HG02623 (cell line): ENCODE measurements at regions not wholly inside any gene's neighbourhood (a gene's known extent, or its start where the extent isn't known, plus 50 kb on each side); places are given as distances from the start of the nearest gene placed in this dataset.

Source experiments
- ATAC-seq: cut with Tn5 transposase; IDR thresholded peaks from one replicate; pipeline ENCODE4 v1.9.1; 2021; ENCODE audit warnings: moderate library complexity; ENCODE audit not compliant: unreplicated experiment

DNA sequence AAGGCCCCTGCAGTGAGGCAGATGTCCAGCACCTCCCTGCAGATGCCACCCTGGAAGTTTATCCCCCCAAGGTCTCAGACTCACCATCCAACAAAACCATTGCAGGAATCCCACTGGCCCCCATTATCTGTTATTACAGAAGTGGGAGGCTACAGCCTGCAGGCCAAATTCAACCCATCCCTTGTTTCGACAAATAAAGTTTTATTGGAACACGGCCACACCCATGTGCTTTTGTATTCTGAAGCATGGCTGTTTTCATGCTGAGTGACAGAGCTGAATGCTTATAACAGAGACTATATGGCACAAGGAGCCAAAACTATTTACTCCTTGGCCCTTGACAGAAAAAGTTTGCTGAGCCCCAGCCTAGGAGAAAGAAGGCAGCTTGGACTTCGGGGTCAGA is 428.8 kb downstream of the CDK5RAP2 start:
- no peak for ATAC-seq

DNA sequence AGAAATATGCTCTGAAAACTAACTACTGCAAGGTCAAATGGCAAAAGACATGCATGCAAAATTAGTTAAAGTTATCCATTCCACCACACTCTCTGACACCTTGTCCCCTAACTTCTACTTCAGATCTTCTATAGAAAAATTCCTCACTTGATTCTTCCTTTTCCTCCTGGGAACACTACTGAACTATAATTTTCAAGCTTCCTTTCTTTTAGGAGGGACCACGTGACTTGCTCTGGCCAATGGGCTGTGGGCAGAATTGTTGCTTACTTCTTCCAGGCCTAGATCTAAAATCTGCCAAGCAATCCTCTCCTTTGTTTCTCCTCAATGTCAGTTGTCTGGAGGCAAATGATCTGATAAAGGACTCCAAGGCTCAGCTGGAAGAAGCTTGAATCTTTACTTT is 441.0 kb downstream of the CDK5RAP2 start:
- no peak for ATAC-seq

DNA sequence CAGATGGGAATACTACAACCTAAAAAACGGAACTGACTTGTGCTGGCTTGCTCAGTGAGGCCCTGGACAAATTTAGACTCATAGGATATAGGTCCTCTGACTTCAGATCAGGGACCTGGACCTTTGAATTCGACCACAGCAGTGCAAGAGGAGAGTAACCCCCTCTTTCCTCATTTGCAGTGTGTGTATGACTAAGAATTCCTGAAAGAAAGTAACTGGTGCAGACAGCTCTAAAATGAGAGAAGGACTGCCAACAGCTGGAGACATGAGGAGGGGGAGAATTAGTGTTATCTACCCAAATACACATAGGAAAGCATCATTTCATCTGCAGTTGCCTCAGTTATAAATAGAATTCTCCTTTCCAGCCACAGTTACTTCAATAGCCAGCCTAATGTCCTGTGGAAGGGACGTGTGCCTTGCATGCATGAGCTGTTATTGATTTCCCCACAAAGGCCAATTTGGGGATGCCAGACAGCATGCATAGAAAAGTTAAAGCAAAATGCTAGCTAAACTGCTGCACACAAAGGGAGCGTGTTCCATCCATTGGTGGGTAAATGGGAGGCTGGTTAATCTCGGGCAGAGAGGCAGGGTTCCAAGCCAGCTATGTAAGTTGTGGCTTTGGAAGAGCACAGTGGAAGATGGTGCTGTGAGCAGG is 442.7 kb downstream of the CDK5RAP2 start:
- no peak for ATAC-seq

DNA sequence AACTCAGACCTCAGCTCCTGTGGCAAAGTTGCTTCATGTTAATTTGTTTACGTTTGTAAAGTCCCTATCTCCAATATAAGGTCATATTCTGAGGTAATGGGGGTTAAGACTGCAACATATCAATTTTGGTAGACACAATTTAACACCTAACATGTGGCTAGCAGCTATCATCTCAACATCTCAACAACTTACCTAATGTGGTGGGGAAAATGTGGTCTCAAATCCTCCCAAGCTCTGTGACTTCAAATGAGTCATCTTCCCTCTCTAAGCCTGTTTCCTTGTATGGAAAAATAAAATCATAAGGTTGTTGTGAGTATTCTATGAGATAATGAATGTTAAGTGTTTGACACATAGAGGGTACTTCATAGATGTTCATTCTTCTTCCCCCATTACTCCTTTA is 443.3 kb downstream of the CDK5RAP2 start:
- ATAC-seq, result no peak

DNA sequence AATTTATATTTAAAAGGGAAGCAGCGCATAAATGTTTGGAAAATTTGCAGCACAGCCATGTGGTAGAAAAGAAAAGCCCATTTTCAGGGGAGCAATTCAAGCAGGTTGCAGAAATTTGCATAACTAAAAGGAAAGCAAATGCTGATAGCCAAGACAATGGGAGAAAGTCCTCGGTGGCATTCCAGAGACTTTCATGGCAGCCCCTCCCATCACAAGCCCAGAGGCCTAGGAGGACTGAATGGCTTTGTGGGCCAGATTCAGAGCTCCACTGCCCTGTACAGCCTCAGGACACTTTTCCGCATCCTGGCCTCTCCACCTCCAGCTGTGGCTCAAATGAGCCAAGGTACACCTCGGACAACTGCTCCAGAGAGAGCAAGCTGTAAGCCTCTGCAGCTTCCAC is 462.9 kb downstream of the CDK5RAP2 start:
- ATAC-seq, result no peak

DNA sequence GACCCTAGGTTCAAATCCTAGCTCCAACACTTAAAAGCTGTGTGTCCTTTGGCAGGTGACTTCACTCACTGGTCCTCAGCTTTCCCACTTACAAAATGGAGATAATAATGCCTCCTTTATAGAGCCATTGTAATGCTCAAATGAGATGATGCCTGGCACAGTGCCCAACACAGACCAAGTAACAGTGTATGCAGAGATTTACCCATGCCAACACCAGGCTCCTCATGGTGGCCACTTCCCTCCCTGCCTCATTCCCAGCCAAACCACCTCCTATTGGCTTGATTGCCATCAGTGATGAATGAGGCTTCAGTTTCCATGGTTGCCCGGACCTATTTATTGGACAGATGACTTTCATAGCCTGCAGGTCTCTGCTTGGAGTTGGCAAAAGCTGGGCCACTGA is 469.4 kb downstream of the CDK5RAP2 start:
- no peak for ATAC-seq

DNA sequence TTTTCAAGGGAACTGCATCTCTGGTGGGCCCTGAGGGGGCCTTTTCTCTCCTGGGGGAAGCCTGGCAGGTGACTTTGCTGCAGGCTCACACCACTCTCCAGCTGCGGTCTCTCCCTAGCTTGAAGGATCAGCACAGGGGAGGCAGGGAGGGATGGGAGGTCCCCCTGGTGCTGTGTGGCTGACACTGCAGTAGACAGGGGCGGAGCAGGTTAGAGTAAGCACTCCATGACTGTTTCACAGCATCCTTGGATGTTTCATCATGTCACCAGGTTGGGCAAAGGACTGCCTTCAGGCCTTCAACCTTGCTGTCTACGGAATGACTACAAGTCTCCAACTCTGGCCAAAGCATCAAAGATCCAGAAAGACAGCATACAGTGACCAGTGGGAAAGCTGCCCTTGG is 470.7 kb downstream of the CDK5RAP2 start:
- ATAC-seq, result no peak

DNA sequence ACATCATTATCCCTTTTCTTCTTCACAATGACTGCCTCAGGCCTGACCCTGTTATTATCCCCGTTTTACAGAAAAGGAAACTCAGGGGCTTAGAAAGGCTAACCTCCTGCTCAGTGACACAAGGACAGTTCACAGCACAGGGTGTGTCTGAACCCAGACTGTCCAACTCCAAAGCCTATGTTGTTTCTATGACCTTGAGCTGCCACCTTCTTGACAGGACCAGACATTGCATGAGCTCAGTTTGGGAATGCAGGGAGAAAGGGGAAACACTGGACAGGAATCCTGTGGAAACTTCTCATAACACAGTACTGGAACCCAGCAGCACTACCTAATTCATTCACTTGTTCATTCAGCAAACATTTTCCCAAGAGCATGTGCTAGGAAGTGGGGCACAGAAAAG is 472.8 kb downstream of the CDK5RAP2 start:
- no peak for ATAC-seq

DNA sequence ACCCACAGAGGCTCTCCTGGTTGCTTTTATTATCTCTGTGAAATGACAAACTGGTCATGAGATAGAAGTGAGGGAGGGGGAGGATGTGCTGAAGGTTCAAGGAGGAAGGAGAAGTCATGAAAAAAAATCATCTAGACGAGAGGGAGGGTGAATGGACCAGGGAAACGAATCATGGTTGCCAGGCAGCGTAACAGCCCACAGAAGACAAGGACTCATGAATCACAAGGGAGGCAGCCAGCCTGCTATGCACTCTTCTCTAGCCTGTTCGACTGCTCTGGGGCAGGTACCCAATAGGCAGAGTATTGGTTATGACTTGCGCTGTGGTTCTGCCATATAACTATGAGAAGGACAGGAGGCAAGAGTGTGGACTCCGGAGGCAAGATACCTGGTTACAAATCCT is 475.2 kb downstream of the CDK5RAP2 start:
- ATAC-seq, result no peak

DNA sequence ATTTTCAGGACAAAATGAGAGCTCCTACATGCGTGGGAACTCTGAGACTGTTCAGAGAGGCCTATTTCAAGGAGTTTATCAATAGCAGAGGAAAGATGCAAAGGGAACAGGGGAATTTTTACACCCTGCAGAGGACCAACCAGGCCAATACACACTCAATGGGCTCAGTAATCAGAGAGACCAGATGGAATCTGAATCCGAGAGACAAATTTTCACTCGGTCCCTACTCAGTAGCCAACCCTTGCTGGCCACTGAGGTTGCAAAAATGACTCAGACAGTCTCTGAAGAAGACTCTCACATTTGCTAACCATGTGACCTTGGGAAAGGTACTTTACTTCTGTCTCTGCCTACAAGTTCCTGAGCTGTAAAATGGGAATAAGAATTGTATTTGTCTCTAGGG is 479.4 kb downstream of the CDK5RAP2 start:
- no peak for ATAC-seq

DNA sequence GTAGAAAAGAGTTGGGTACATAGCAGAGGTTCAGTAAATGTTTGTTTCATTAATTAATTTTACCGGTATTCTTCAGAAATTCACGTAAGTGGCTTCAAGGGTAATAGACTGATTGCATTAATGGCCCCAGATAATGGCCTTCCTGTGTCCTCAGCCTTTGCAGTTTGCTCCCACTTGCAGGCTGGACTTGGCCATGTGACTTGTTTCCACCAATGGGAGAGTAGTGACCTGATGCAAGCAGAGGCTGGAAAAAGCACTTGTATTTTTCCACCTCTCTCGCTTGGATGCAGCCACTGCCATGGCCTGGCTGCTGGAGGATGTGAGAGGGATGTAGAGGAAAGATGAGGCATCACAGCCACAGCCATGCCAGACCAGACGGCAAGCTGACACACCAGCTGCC is 480.9 kb downstream of the CDK5RAP2 start:
- ATAC-seq, result no peak

DNA sequence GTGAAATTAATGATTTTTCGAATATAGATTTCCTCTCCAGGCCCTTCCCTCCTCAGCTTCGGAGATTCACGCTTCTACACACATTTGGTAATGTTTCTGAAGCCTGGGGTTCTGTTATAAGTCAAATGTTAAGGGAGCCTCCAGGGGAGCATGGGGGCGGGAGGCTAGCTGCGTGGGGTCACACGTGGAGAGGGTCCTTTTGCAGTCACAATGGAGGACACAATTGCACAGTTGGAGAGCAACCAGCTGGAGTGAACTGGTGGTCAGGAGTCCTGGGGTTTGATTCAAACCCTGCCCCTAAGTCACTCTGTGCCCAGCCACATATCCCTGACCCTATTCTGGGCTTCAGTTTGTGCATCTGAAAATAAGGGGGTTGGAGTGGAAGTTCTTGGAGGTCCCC is 481.4 kb downstream of the CDK5RAP2 start:
- no peak for ATAC-seq

DNA sequence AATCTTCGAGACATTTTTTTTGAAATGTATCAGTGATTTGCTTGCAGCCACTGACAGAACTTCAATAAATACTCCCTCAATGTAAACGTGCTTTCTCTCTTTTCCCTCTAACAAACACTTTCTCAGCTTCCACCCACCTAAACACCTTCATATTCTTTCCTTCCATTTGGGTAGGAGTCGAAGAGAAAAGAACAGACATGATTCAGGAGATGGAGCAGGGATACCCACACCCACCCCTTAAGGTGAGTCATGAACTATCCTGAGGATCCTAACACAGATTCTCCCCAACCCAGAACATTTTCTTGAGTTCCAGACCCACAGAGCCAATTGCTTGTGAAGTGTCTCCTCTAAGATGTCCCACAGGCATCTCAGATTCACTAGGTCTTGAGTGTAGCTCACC is 488.8 kb downstream of the CDK5RAP2 start:
- ATAC-seq, result no peak

DNA sequence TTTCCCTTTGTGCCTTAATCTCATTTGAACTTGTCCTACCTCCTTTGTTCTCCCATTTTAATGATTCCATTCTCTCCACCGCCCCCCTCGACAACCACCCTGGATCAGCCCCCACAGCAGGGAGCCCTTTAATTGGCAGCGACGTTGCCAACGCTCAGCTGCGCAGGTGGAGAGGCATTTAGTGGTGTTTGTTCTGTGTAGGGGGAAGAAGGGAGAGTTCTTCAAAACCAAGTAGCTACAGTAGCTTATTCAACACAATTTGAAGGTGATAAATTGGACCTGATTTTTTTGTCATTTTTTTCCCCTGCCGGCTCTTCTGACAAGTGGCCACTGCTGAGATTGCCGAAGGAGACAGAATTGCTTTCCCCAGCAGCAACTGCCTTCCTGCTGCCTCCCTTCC is 499.1 kb downstream of the CDK5RAP2 start:
- ATAC-seq, result no peak

DNA sequence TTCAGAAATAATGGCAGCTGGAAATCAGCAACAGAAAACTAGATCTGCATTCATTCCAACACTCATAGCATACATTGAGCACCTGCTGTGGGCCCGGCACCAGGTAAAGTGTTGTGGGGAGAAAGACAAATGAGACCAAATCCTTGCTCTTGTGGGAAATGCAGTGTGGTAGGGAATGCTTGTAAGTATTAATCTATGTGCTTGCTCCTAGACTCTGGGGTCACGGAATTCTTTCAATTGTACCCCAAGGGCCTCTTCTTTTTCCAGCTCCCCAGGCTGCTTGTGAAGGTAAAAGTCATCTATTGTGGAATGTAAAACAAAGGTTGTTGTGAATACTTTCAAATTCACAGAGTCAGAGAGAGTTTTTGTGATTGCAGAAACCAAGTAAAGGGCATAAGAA is 501.9 kb downstream of the CDK5RAP2 start:
- ATAC-seq, result no peak

DNA sequence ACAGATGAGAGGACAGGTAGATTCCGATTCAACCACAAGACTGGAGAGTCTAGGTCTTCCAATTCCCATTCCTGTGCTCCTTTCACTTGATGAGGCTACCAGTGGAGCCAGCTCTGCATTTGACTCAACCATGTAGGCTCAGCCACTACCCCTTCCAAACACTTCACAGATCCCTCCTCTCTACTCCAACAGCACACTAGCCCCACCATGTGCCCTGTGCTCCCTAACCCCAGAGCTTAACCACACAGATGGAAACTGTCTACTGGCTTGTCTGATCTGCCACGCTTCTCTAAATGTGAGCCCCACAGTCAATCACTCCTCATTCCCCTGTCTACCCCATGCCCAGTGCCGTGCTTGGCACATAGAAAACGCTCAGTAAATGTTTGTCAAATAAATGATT is 508.2 kb downstream of the CDK5RAP2 start:
- ATAC-seq, result no peak

DNA sequence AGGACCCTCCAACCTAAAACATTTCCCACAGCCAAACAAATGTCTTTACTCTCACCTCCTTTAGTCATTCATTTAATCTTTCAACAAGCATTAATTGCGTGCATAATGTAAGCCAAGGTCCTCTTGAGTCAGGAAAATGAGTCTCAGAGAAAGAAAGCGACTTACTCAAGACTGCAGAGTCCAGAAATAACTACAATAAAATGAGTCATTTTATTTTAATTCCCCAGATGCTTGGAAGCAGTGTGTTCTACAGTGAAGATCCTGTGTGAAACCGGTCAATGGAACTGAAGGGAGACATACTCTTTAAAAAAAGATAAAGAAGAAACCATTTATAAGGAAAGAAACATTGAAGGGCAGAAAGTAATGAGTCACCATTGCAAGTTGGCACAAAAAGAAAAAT is 513.7 kb downstream of the CDK5RAP2 start:
- ATAC-seq, result no peak

DNA sequence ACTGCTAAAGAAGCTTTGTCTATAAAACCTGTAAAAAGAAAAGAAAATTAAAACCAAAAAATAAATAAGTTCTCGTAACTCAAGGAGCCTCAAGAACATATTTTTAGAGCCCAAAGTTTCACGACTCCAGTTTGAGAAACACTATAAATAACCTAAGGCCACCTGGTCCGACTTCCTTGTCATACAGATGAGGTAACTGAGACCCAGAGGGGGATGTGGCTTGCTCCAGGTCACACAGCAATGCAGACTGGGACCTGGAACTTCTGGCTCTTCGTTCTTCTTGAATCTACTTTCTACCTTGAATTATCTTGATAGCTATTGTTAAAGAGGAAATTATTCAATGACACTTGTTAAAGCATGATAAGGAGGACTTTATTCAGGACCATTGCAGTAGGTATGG is 514.8 kb downstream of the CDK5RAP2 start:
- no peak for ATAC-seq

DNA sequence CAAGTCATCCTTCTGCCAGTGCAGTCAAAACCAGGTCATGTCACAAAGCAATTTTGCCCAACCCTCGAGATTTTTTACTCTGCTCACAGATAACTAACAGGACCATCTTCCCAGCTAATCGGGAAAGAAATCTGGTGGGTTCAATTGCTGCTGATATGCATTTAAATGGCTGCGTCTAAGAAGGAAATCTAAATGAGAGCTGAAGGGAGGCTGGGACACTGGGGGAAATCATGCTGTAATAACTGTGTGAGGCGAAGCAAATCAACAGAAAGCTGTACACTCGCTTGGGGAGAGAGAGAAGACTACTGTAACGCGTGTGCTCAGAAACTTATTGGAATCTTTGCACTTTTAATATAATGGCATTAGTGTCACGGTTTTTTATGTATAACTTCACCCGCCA is 535.0 kb downstream of the CDK5RAP2 start:
- no peak for ATAC-seq

DNA sequence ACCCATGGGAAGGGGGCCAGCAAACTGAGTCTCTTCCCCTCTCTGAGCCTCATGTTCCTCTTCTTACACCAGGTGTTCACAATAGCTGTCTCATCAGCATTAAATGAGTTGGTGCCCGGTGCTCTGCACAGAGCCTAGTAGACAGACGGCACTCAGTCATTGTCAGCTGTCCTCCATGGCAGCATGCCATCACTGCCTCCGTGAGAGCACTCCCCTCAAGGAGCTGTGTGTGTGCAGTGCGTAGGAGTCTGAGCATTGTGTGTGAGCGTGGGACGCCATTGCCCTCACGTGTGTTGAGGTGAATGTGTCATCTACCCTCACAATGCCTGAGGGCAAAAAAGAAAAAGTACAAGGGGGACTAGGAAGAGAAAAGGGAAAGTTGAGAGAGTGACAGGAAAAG is 536.5 kb downstream of the CDK5RAP2 start:
- ATAC-seq, result no peak

DNA sequence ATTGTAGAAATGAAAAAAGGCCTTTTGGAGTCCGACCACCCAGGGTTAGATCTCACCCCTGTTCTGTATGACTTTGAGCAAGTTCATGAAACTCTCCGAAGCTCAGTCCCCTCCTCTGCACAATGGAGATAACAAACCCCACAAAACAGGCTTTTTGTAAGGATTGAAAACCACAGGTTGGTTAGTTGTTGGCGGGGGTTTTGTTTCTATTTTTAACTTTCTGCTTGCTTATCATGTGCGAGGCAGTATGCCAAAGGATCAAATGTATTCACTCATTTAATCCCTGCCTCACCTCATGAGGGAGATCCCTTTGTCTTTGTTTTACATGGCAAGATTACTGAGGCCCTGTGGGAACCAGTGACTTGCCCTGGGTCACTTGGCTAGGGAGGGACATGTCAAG is 539.1 kb downstream of the CDK5RAP2 start:
- no peak for ATAC-seq

DNA sequence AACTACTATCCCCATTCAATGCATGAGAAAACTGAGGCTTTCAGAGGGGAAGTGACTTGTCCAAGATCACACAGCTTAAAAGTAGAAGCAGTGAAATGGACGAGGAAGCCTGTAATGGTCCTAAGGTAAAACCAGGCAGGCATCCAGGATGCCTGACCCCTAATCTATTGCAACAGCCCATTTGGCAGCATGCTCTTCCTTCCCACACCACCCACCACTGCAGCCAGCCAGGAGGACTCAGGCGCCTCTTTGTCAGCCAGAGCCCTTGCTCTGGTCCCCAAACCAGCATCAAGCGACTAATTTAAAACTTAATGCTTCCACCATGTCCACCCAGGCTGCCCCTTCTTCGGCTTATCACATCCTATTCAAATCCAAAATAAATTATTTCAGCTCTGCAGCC is 541.6 kb downstream of the CDK5RAP2 start:
- no peak for ATAC-seq

DNA sequence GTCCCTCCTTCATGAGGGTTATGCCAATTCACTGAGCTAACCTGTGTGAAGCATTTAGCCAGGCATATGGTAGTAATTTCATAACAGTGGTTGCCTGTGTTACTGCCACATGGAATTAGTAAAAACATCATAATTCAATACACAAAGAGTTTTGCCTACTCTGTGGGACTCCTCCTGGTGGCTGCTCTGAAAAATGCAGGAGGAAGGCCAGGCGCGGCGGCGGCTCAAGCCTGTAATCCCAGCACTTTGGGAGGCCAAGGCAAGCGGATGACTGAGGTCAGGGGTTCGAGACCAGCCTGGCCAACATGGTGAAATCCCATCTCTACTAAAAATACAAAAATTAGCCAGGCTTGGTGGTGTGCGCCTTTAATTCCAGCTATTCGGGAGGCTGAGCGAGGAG is 547.3 kb downstream of the CDK5RAP2 start:
- no peak for ATAC-seq

DNA sequence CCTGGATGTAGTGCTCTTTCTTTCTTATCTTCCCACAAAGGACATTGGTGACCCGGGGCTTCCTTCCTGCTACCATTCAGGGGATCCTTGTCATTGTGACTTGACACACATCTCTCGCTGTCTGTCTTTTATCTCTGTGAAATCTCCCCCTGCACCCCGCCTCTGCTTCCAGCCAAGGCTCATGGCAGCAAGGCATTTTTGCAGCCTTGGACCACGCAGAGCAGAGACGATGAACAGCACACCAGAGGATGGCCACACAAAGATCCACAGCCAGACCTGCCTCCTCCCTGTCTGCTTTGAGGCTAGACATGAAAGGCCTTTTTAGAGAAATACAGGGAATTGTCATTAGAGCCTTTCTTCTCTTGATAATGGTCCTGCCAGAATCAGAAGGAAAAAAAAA is 549.1 kb downstream of the CDK5RAP2 start:
- ATAC-seq, result no peak
